IPS-18c (cell line): ENCODE measurements at regions not wholly inside any gene's neighbourhood (a gene's known extent, or its start where the extent isn't known, plus 50 kb on each side); places are given as distances from the start of the nearest gene placed in this dataset.
"Not testable (repeated sequence)": the region's sequence is repeated elsewhere in the genome, so short reads cannot be mapped to it uniquely, and the experiment has no call there.

Experiments used
- H3K4me3 ChIP-seq: 2 replicates; pipeline ENCODE4 v1.7.0; 2013; ENCODE audit warnings: low read depth, mild to moderate bottlenecking, low read length, moderate library complexity; ENCODE audit not compliant: insufficient read depth
- H3K9me3 ChIP-seq: one replicate; pipeline ENCODE4 v1.6.1; 2013; ENCODE audit warnings: mild to moderate bottlenecking, low read length, moderate library complexity; ENCODE audit not compliant: control insufficient read depth, insufficient read depth

GRCh38 chr14:48229091-48229490 is 553.7 kb upstream of the MDGA2 start:
- H3K9me3 ChIP-seq: no peaks in the 10 kb centered on the region
- H3K4me3 ChIP-seq: no peak overlapping the region

DNA sequence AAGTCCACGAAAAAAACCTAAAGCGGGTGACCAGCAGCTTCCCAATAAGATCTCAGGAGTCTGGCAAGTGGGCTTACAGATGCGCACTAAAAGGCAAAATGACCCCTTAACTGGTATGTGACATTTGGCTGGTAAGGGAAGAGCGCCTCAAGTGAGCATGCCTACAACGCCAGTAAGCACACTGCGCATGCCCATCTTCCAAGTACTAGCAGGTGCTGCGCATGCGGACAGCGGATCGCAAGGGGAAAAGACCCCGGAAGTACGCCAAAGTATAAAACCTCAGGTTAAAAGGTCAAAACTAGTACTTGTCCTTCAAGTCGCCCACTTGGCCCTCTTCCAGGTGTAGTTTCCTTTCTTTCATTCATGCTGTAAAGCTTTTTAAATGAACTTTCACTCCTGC is 518.5 kb upstream of the MDGA2 start:
- H3K9me3 ChIP-seq: no peaks in the 10 kb centered on the region

DNA sequence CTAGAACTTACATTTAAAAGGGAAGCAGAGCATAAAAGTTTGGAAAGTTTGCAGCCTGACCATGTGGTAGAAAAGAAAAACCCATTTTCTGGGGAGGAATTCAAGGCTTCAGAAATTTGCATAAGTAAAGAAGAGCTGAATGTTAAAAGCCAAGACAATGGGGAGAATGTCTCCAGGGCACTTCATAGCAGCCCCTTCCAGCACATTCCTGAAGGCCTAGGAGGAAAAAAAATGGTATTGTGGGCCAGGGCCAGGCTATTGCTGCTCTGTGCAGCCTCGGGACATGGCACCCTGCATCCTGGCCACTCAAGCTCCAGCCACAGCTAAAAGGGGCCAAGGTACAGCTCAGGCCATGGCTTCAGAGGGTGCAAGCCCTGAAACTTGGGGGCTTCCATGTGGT is 474.2 kb upstream of the MDGA2 start:
- not testable (repeated sequence) for H3K4me3 ChIP-seq, H3K9me3 ChIP-seq

More for the DNA sequence above, 518.5 kb upstream of the MDGA2 start:
- H3K4me3 ChIP-seq: no peak overlapping the region

- no peaks in the 10 kb centered on the region for H3K9me3 ChIP-seq
- no peak overlapping the region for H3K4me3 ChIP-seq
Measured at GRCh38 chr14:48140804-48141203, 465.4 kb upstream of the MDGA2 start.

GRCh38 chr14:48129472-48129871 is 454.1 kb upstream of the MDGA2 start:
- Histone ChIP-seq H3K4me3 (no peak overlapping the region), H3K9me3 (peaks cover 2% of the 10 kb centered on the region)

GRCh38 chr14:48127674-48128073 is 452.3 kb upstream of the MDGA2 start:
- Histone ChIP-seq H3K9me3 (no peaks in the 10 kb centered on the region), H3K4me3 (no peak overlapping the region)

DNA sequence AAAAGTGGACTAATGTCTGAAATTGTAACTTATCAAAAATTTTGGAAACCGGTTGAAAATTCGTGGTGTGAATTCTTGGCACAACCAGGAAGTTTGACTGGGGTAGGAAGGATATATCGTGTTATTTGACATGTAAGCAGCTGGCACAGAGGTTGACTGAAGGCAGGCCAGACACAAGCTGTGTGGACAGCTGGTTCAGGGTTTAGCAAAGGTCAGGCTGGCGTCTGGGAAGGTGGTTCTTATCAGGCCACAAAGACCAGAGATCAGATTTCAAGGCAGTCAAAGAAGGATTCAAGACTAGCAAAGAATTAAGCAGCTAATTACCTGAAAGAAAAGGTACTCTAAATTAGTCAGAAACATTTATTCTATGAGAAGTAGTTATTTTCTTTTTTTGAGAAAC is 450.2 kb upstream of the MDGA2 start:
- Histone ChIP-seq H3K4me3 (no peak overlapping the region), H3K9me3 (no peaks in the 10 kb centered on the region)

DNA sequence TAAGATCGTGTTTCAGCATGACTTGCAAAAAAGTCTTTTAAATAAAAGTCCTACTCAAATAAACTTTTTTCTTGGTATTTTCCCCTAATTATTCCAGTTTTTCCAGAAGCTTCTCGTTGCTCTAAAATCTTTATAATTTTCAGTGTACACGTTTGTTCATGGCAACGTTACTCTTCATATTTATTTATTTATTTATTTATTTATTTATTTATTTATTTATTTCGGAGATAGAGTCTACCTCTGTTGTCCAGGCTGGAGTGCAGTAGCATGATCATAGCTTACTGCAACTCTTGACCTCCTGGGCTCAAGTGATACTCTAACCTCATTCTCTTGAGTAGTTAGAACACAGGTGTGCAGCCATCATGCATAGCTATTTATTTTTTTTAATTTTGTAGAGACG is 438.3 kb upstream of the MDGA2 start:
- Histone ChIP-seq H3K4me3 (no peak overlapping the region), H3K9me3 (no peaks in the 10 kb centered on the region)

DNA sequence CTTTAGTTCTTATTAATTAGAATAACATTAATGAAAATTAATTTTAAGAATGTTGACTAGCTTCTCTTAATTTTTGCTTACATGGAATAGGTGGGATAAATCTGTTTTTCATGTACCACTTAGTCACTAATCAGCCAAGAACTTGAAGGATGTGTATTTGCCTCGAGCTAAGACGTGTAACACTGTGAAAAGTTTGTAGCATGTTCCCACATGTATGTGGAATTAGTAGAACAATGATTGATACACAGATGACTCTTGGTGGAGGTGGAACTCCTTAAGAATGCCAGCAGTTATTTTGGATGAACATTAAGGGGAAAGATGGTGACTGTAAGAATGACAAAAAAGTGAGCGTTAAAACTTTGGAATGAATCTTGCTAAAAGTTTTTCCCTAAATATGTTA is 435.7 kb upstream of the MDGA2 start:
- Histone ChIP-seq H3K9me3 (no peaks in the 10 kb centered on the region), H3K4me3 (no peak overlapping the region)

DNA sequence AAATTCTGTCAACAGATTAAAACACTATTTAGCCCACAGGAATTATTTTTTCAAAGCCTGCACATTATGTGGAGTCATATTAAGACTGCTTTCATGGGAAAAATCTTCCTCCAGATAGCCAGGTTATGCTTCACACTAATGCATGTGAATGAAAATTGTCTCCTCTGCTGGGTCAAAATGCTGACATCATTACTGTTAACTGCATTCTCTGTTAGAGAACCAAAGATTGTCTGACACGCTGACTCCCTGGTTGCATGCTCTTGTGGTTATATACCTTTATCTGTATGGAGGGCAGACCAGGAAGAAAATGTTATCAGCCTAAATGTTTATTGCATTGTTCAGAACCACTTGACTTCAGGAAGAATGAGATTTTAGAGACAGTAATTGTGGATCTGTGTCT is 432.2 kb upstream of the MDGA2 start:
- no peak overlapping the region for H3K4me3 ChIP-seq
- no peaks in the 10 kb centered on the region for H3K9me3 ChIP-seq

DNA sequence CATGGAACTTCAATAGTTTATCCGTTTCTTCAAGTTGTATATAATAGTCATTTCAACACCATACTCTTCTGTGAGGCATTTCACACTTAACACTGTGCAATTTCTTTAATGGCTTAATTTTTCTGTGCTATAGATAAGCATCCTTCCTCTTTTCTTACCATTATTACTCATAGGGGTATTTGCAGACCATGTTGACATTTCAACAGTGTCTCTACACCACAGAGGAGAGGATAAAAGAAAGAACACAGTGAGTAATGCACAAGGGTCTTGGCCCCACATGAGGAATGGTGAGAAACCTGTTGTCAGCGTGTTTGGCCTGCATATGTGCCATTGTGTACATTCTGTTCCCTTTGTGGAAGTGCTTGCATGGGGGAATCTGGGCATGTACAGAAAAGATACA is 421.5 kb upstream of the MDGA2 start:
- Histone ChIP-seq H3K4me3 (no peak overlapping the region), H3K9me3 (no peaks in the 10 kb centered on the region)

GRCh38 chr14:48086516-48086915 is 411.1 kb upstream of the MDGA2 start:
- Histone ChIP-seq H3K9me3 (no peaks in the 10 kb centered on the region), H3K4me3 (no peak overlapping the region)

GRCh38 chr14:48075487-48075886 is 400.1 kb upstream of the MDGA2 start:
- no peak overlapping the region for H3K4me3 ChIP-seq
- H3K9me3 ChIP-seq: no peaks in the 10 kb centered on the region

DNA sequence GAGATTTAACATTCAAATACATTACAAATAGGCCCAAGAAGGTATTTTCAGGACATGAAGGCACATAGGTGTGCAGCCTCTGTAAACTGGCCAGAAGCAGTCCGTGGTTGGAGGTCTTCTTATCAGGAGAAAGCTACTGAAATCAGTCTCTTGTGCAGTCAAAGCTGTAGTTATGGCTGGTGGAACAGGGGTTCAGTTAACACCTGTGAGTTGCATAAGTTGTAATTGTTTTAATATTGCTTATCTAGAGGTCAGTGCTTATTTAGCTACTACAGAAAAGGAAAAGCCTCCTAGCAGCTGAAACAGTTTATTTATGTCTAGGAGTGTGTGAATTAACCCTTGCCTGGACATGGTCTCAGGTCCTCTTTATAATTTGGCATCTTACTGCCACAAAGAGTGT is 377.6 kb upstream of the MDGA2 start:
- no peaks in the 10 kb centered on the region for H3K9me3 ChIP-seq
- no peak overlapping the region for H3K4me3 ChIP-seq

DNA sequence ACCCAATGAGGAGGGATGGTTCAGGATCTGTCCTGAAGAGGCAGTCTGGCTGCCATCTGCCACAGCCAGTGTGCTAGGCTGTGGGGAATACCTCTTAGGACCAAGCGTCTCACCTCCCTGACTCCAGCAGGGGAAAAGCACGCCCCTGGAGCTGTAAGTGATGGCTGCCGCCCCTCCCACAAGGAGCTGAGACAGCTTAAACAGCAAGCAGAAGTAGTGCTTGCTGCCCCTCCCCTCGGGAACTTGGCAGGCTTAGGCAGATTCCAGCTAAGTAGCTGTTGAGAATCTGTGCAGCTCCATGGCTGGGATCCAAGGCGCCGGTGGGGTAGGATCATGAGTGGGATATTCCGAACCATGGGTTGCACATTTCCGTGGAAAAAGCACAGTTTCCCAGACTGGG is 360.4 kb upstream of the MDGA2 start:
- Histone ChIP-seq H3K9me3 (no peaks in the 10 kb centered on the region), H3K4me3 (no peak overlapping the region)

DNA sequence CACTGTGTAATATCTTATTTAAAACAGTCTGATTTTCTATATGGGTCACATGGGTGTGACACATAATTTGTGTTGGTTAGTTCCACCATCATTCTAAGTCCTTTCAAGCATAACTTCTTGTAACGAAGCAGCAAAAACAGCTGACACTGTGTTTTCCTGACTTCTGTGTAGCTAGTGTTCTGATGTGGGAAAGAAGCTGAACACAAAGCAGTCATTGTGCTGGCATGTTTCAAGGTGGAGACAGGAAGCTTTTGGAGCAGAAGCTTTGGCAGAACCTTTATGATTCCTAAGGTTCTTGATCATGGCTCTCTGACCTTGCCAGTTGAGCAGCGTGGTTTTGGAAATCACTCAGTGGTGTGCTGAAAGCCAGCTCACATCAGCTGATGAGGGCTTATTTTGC is 351.7 kb upstream of the MDGA2 start:
- Histone ChIP-seq H3K9me3 (no peaks in the 10 kb centered on the region), H3K4me3 (no peak overlapping the region)

DNA sequence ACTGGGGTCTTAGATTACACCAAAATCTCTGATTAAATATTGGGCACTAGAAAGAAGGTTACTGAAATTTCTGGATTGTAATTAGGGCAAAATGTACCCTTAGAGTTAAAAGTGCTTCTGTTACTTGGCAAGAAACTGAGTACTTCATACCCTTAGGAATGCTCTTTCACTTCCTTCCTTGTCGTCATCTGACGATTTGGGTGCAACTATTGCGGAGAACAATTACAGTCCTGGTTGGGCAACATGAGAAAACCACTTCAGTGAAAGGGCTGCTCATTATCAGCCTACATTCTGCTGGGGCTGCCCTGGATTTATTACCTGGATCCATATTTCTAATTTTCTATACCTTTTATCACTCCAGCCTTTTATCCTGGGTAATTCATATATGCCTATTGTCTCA is 348.5 kb upstream of the MDGA2 start:
- no peak overlapping the region for H3K4me3 ChIP-seq
- H3K9me3 ChIP-seq: no peaks in the 10 kb centered on the region

DNA sequence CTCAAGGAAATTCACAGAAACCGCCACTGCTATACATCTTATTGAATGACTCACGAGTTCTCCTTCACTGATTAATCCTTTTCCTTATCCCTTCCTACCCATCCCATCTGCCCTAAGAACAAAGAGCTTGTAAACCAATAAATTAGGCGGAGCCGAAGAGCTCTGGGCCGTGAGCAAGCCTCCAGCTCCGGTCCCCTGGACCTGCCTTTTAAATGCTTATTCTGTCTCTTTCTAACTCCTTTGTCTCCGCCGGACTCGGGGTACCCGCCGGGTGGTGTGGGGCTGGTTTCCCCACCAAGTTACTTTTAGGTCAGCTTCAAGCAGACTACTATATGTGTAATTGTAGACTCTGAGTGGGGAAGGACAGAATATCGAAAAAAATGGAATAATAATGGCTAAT is 336.1 kb upstream of the MDGA2 start:
- H3K9me3 ChIP-seq, H3K4me3 ChIP-seq: not testable (repeated sequence)

DNA sequence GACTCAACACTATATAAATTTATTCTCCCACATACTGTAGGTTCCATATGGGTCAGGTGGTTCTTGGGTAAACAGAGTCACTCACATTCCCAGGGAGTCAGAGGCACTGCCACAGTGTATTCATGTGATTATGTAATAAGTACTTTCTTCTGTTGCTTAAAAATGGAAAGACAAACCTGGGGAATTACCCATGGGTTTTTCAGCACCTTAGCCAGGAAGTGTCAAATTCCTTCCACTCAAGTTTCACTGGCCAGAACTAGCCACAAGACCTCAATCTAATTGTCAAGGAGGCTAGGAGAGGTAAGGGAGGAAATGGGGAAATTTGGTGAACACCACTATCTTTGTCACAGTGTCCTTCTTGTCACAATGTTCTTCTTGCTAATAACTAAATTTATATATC is 333.2 kb upstream of the MDGA2 start:
- Histone ChIP-seq H3K4me3 (no peak overlapping the region), H3K9me3 (no peaks in the 10 kb centered on the region)

DNA sequence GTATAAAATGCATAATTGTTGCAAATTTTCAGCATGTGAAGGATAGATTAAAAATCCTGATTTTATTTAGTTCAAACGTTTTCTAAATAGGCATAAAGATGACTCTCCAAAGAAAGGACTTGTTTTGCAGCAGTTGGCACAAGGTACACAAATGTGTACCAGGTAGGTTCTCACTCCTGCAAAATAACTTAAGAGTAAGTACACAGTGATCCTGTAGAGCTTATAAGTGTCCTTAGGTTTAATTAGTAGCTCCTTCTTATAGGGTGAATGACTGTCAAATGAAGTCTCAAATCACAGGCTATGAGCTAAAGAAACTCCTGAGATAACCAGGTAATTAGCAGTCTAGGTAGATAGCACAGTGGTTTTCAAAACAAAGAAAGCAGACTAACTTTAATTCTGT is 330.6 kb upstream of the MDGA2 start:
- no peaks in the 10 kb centered on the region for H3K9me3 ChIP-seq
- no peak overlapping the region for H3K4me3 ChIP-seq
